ENCODE measurements at regions not wholly inside any gene's neighbourhood (a gene's known extent, or its start where the extent isn't known, plus 50 kb on each side); places are given as distances from the start of the nearest gene placed in this dataset.
"Not testable (repeated sequence)": the region's sequence is repeated elsewhere in the genome, so short reads cannot be mapped to it uniquely, and the experiment has no call there.

- Histone ChIP-seq H3K9me3 (ENCODE audit: control insufficient read depth, insufficient read depth, low read length) (0 out of 2 replicates have a peak, but pooled peaks cover 3% of the 10 kb centered on the region), H3K27ac (ENCODE audit: low read depth, low read length) (no peak overlapping the region), H3K4me3 (ENCODE audit: low read depth, low read length) (no peak overlapping the region), H3K27me3 (ENCODE audit: control insufficient read depth, insufficient read depth, low read length) (peaks cover 73% of the 10 kb centered on the region)
- DNase-seq (ENCODE audit: low read depth, low spot score): no peak
- ChIA-PET POLR2A (no interaction called here), CTCF (interaction anchor here (1.2 kb wide), 1 partner anchor 10 kb away, joined by 4 read pairs; no protein-coding TSS in a partner anchor)
- no peak for TF ChIP-seq CTCF (IDR thresholded peaks at IDR 0.05; ENCODE audit: low read depth, low read length)
Observed at GRCh38 chr2:121065239-121065638, 219.8 kb downstream of the TFCP2L1 start.

- Histone ChIP-seq H3K4me3 (ENCODE audit: low read depth, low read length) (no peak overlapping the region), H3K9me3 (ENCODE audit: control insufficient read depth, insufficient read depth, low read length) (0 out of 2 replicates have a peak, but pooled peaks cover 3% of the 10 kb centered on the region), H3K27me3 (ENCODE audit: control insufficient read depth, insufficient read depth, low read length) (peaks cover 67% of the 10 kb centered on the region), H3K27ac (ENCODE audit: low read depth, low read length) (no peak overlapping the region)
- no peak for DNase-seq (ENCODE audit: low read depth, low spot score)
- CTCF ChIA-PET: no interaction called here
- TF ChIP-seq CTCF (IDR thresholded peaks at IDR 0.05; ENCODE audit: low read depth, low read length): no peak
- POLR2A ChIA-PET: no interaction called here
Observed at GRCh38 chr2:121066526-121066925, 218.5 kb downstream of the TFCP2L1 start.

- TF ChIP-seq CTCF (IDR thresholded peaks at IDR 0.05; ENCODE audit: low read depth, low read length): no peak
- ChIA-PET CTCF (interaction anchor here (6.0 kb wide), 1 partner anchor 375 kb away, joined by 159 read pairs; no protein-coding TSS in a partner anchor), POLR2A (no interaction called here)
- H3K27ac ChIP-seq (ENCODE audit: low read depth, low read length): no peak overlapping the region
- peaks cover 3% of the 10 kb centered on the region; the same call in 1 of the 2 replicates for H3K9me3 ChIP-seq (ENCODE audit: control insufficient read depth, insufficient read depth, low read length)
- no peak for DNase-seq (ENCODE audit: low read depth, low spot score)
- H3K27me3 ChIP-seq (ENCODE audit: control insufficient read depth, insufficient read depth, low read length): peaks cover 44% of the 10 kb centered on the region
- H3K4me3 ChIP-seq (ENCODE audit: low read depth, low read length): no peak overlapping the region
Observed at GRCh38 chr2:121068851-121069250, 216.2 kb downstream of the TFCP2L1 start.

GRCh38 chr2:121069434-121069969 is 215.5 kb downstream of the TFCP2L1 start:
- Histone ChIP-seq H3K27ac (ENCODE audit: low read depth, low read length) (no peak overlapping the region), H3K4me3 (ENCODE audit: low read depth, low read length) (no peak overlapping the region), H3K9me3 (ENCODE audit: control insufficient read depth, insufficient read depth, low read length) (peaks cover 3% of the 10 kb centered on the region; the same call in 1 of the 2 replicates), H3K27me3 (ENCODE audit: control insufficient read depth, insufficient read depth, low read length) (peaks cover 40% of the 10 kb centered on the region)
- no peak for DNase-seq (ENCODE audit: low read depth, low spot score)
- ChIA-PET CTCF (interaction anchor here (6.0 kb wide), 1 partner anchor 375 kb away, joined by 159 read pairs; no protein-coding TSS in a partner anchor), POLR2A (no interaction called here)
- no peak for TF ChIP-seq CTCF (IDR thresholded peaks at IDR 0.05; ENCODE audit: low read depth, low read length)

- CTCF ChIA-PET: interaction anchor here (0.7 to 6.0 kb wide), 9 partner anchors 9 to 383 kb away, joined by 3 to 159 read pairs (median 4); no protein-coding TSS in a partner anchor
- POLR2A ChIA-PET; H3K9me3 ChIP-seq (ENCODE audit: control insufficient read depth, insufficient read depth, low read length); H3K27ac ChIP-seq (ENCODE audit: low read depth, low read length); DNase-seq (ENCODE audit: low read depth, low spot score); H3K4me3 ChIP-seq (ENCODE audit: low read depth, low read length): not testable (repeated sequence)
- peaks cover 37% of the 10 kb centered on the region for H3K27me3 ChIP-seq (ENCODE audit: control insufficient read depth, insufficient read depth, low read length)
Observed at GRCh38 chr2:121070061-121070460, 214.9 kb downstream of the TFCP2L1 start.

Data from AG04450 (cell line).